ENCODE measurements at regions not wholly inside any gene's neighbourhood (a gene's known extent, or its start where the extent isn't known, plus 50 kb on each side); places are given as distances from the start of the nearest gene placed in this dataset.
"Not testable (repeated sequence)": the region's sequence is repeated elsewhere in the genome, so short reads cannot be mapped to it uniquely, and the experiment has no call there.

DNA sequence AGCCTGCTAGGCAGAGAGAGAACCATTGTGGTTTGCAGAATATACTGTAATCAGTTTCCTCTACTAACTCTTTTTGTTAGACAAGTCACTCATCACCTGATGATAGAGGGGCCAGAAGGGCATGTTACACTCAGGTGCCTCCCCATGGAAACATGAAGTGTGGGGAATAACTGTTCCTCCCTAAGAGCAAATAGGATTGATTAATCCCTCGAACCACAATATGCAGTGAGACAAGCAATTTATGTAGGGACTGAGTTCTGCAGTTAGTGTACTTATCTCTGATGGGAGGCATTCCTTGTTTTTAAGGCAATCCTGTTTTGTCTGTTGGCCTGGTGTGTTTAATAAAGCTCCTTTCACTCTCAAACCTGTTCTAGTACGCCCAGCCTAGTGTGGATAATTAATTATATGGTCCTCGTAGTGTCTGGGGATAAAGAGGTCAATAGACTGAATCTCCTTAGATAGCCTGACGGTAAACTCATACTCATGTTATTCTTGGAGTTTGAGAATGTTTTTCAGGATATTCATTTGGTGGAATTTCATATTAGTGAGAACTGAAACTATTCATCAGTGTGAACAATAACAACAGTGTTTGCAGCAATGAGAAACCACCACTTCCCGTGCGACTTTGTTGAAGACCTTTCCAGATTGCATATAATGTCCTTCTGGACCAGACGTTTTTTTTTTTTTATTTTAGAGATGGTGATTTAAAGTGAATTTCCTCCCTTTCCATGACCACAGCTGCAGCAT lies 344.8 kb upstream of the FZD8 start:
- Histone ChIP-seq H2AFZ (ENCODE audit: insufficient read depth, low read depth, low read length, poor library complexity, severe bottlenecking) (no peak overlapping the region), H3K9me3 (ENCODE audit: control extremely low read depth in 1 of 3, control insufficient read depth in 2 of 3, insufficient read depth in 1 of 3, low read length in 2 of 3) (peaks cover 0 to 3% (median 0%) of the 10 kb centered on the region in 3 donors), H3K4me3 (ENCODE audit: control extremely low read depth in 1 of 5, extremely low read depth in 1 of 5, insufficient read depth in 1 of 5, low read depth in 2 of 5, low read length in 4 of 5) (no peak overlapping the region), H3K36me3 (replicated peaks in 1 of 2; ENCODE audit: control extremely low read depth in 1 of 2, control insufficient read depth in 1 of 2, extremely low read depth in 1 of 2, insufficient read depth in 2 of 2, low read length in 1 of 2) (no peaks in the 10 kb centered on the region), H3K27ac (ENCODE audit: low read length in 2 of 2) (no peak overlapping the region), H3K4me1 (ENCODE audit: control insufficient read depth in 2 of 2, insufficient read depth in 2 of 2, low read length in 2 of 2) (no peaks in the 10 kb centered on the region), H4K20me1 (ENCODE audit: control insufficient read depth, insufficient read depth, low read length, poor library complexity, severe bottlenecking) (no peaks in the 10 kb centered on the region), H3K79me2 (ENCODE audit: control insufficient read depth, insufficient read depth, low read length) (no peaks in the 10 kb centered on the region), H3K27me3 (replicated peaks in 1 of 4; ENCODE audit: control extremely low read depth in 1 of 4, control insufficient read depth in 3 of 4, insufficient read depth in 4 of 4, low read length in 3 of 4) (no peaks in the 10 kb centered on the region), H3K4me2 (replicated peaks; ENCODE audit: low read depth, low read length, poor library complexity, severe bottlenecking) (no peak overlapping the region), H3K9ac (ENCODE audit: low read length) (no peak overlapping the region)
- POLR2A ChIA-PET = no interaction called here
- no peak for TF ChIP-seq CTCF (IDR thresholded peaks at IDR 0.05)
- no peak for TF ChIP-seq EZH2 (IDR thresholded peaks at IDR 0.05; ENCODE audit: borderline replicate concordance, insufficient read depth, low read depth, low read length, poor library complexity, severe bottlenecking)
- WGBS (ENCODE audit: insufficient coverage) = 94% methylated on average over 3 of the region's 7 CpGs
- CTCF ChIA-PET = no interaction called here
- intact Hi-C loops (cut with micrococcal nuclease) = no loop called here
- no peaks in the 10 kb centered on the region for H3K27me3 Mint-ChIP-seq
- ATAC-seq (ENCODE audit: low read depth) = no peak
- no peak for DNase-seq
- H3K4me3 Mint-ChIP-seq = no peak overlapping the region
- H3K4me1 Mint-ChIP-seq = no peaks in the 10 kb centered on the region
- no peak overlapping the region for H3K27ac Mint-ChIP-seq
- no peaks in the 10 kb centered on the region for H3K9me3 Mint-ChIP-seq (ENCODE audit: insufficient read depth)

DNA sequence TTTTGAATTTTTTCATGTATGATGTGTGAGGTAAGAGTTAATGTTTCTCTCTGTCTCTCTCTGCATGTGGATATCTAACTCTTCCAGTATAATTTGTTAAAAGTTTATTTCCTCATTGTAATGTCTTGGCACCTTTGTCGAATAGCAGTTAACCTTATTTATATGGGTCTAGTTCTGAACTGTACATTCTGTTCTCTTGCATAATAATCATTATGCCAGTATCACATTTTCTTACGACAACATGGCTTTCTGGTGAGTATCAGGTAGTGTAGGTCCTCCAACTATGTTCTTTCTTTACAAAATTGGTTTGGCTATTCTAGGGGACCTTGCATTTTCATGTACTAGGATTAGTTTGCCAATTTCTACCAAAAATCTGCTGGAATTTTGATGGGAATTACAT lies 337.0 kb upstream of the FZD8 start:
- TF ChIP-seq EZH2 (IDR thresholded peaks at IDR 0.05; ENCODE audit: borderline replicate concordance, insufficient read depth, low read depth, low read length, poor library complexity, severe bottlenecking) (no peak), CTCF (IDR thresholded peaks at IDR 0.05) (no peak)
- DNase-seq (no peak), ATAC-seq (ENCODE audit: low read depth) (no peak)
- ChIA-PET CTCF (no interaction called here), POLR2A (no interaction called here)
- Mint-ChIP-seq H3K27me3 (no peaks in the 10 kb centered on the region), H3K4me1 (no peaks in the 10 kb centered on the region), H3K9me3 (ENCODE audit: insufficient read depth) (no peaks in the 10 kb centered on the region), H3K4me3 (no peak overlapping the region), H3K27ac (no peak overlapping the region)
- H3K9me3 ChIP-seq (ENCODE audit: control extremely low read depth in 1 of 3, control insufficient read depth in 2 of 3, insufficient read depth in 1 of 3, low read length in 2 of 3) = no peaks in the 10 kb centered on the region
- no peak overlapping the region for H3K4me3 ChIP-seq (ENCODE audit: control extremely low read depth in 1 of 5, extremely low read depth in 1 of 5, insufficient read depth in 1 of 5, low read depth in 2 of 5, low read length in 4 of 5)
- H3K27me3 ChIP-seq (replicated peaks in 1 of 4; ENCODE audit: control extremely low read depth in 1 of 4, control insufficient read depth in 3 of 4, insufficient read depth in 4 of 4, low read length in 3 of 4) = no peaks in the 10 kb centered on the region
- H3K27ac ChIP-seq (ENCODE audit: low read length in 2 of 2) = no peak overlapping the region
- no peak overlapping the region for H2AFZ ChIP-seq (ENCODE audit: insufficient read depth, low read depth, low read length, poor library complexity, severe bottlenecking)
- H3K36me3 ChIP-seq (replicated peaks in 1 of 2; ENCODE audit: control extremely low read depth in 1 of 2, control insufficient read depth in 1 of 2, extremely low read depth in 1 of 2, insufficient read depth in 2 of 2, low read length in 1 of 2) = no peaks in the 10 kb centered on the region
- intact Hi-C loops (cut with micrococcal nuclease) = no loop called here
- no peak overlapping the region for H3K9ac ChIP-seq (ENCODE audit: low read length)
- no peaks in the 10 kb centered on the region for H4K20me1 ChIP-seq (ENCODE audit: control insufficient read depth, insufficient read depth, low read length, poor library complexity, severe bottlenecking)
- no peak overlapping the region for H3K4me2 ChIP-seq (replicated peaks; ENCODE audit: low read depth, low read length, poor library complexity, severe bottlenecking)
- no peaks in the 10 kb centered on the region for H3K79me2 ChIP-seq (ENCODE audit: control insufficient read depth, insufficient read depth, low read length)
- H3K4me1 ChIP-seq (ENCODE audit: control insufficient read depth in 2 of 2, insufficient read depth in 2 of 2, low read length in 2 of 2) = no peaks in the 10 kb centered on the region
- no CpG with 5 or more reads among the region's 2 CpGs for WGBS (ENCODE audit: insufficient coverage)

DNA sequence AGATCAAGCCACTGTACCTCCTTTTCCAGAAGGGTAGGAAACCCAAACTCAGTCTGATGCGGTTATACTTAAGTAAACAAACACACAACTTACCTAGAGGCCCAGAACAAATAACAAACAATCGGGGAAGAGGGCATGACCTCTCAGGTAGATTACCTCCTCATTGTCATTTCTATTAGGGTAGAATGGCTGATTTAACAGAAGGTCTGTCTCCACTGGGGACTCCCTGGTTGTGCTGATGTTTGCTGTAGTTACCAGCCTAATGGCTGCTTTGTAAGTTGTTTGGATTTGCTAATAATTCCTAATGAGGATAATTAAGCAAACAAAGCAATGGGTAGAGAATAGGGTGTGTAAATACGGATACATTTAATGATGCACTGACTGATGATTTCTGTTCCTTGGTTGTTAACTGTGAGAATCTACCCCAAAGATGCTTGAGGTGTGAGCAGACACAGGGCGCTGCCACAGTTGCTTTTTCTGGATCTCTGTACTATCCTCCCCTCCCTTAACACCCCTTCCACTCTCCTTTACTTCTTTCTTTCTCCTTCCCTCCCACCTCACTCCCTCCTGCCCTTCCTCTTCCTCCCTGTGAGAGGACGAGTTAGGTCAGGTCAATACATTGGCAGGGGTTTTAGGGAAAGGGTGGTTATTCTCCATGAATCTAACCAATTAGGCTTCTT lies 332.0 kb upstream of the FZD8 start:
- H3K4me3 Mint-ChIP-seq; intact Hi-C loops (cut with micrococcal nuclease); H3K36me3 ChIP-seq (replicated peaks in 1 of 2; ENCODE audit: control extremely low read depth in 1 of 2, control insufficient read depth in 1 of 2, extremely low read depth in 1 of 2, insufficient read depth in 2 of 2, low read length in 1 of 2); H4K20me1 ChIP-seq (ENCODE audit: control insufficient read depth, insufficient read depth, low read length, poor library complexity, severe bottlenecking); H3K4me1 Mint-ChIP-seq; H3K9me3 ChIP-seq (ENCODE audit: control extremely low read depth in 1 of 3, control insufficient read depth in 2 of 3, insufficient read depth in 1 of 3, low read length in 2 of 3); H3K27me3 ChIP-seq (replicated peaks in 1 of 4; ENCODE audit: control extremely low read depth in 1 of 4, control insufficient read depth in 3 of 4, insufficient read depth in 4 of 4, low read length in 3 of 4); H3K9ac ChIP-seq (ENCODE audit: low read length); ATAC-seq (ENCODE audit: low read depth); H3K79me2 ChIP-seq (ENCODE audit: control insufficient read depth, insufficient read depth, low read length); H3K27me3 Mint-ChIP-seq; H3K4me3 ChIP-seq (ENCODE audit: control extremely low read depth in 1 of 5, extremely low read depth in 1 of 5, insufficient read depth in 1 of 5, low read depth in 2 of 5, low read length in 4 of 5); CTCF ChIA-PET; H3K9me3 Mint-ChIP-seq (ENCODE audit: insufficient read depth); H3K27ac Mint-ChIP-seq; POLR2A ChIA-PET; DNase-seq; H2AFZ ChIP-seq (ENCODE audit: insufficient read depth, low read depth, low read length, poor library complexity, severe bottlenecking); H3K4me1 ChIP-seq (ENCODE audit: control insufficient read depth in 2 of 2, insufficient read depth in 2 of 2, low read length in 2 of 2); H3K27ac ChIP-seq (ENCODE audit: low read length in 2 of 2); H3K4me2 ChIP-seq (replicated peaks; ENCODE audit: low read depth, low read length, poor library complexity, severe bottlenecking): not testable (repeated sequence)
- WGBS (ENCODE audit: insufficient coverage) = no CpG with 5 or more reads among the region's 5 CpGs

Measured in B cell (primary cell).